Hematopoietic multipotent progenitor cell (in vitro differentiated cells): ENCODE measurements at regions not wholly inside any gene's neighbourhood (a gene's known extent, or its start where the extent isn't known, plus 50 kb on each side); places are given as distances from the start of the nearest gene placed in this dataset.

Experiments used
- DNase-seq, 3 donors: peaks; one replicate each; pipeline ENCODE4 v3.0.0-alpha.2; 2011 to 2015; ENCODE audit warnings: low read depth in 2 of 3, low spot score in 2 of 3

- DNase-seq, result no peak
Observed at GRCh38 chr19:31633014-31633413, 283.8 kb upstream of the TSHZ3 start.

- DNase-seq, result no peak
Observed at GRCh38 chr19:31639306-31639705, 290.1 kb upstream of the TSHZ3 start.

GRCh38 chr19:31641591-31641990 lies 292.4 kb upstream of the TSHZ3 start:
- no peak for DNase-seq

- DNase-seq, result no peak
Observed at GRCh38 chr19:31648347-31648746, 299.1 kb upstream of the TSHZ3 start.

GRCh38 chr19:31656507-31656906 lies 307.3 kb upstream of the TSHZ3 start:
- DNase-seq, result no peak

- DNase-seq, result no peak
Observed at GRCh38 chr19:31658993-31659896, 310.0 kb upstream of the TSHZ3 start.

GRCh38 chr19:31659897-31660210 lies 310.6 kb upstream of the TSHZ3 start:
- no peak for DNase-seq

GRCh38 chr19:31664096-31664495 lies 314.9 kb upstream of the TSHZ3 start:
- no peak for DNase-seq

GRCh38 chr19:31664997-31665396 lies 315.8 kb upstream of the TSHZ3 start:
- no peak for DNase-seq

- no peak for DNase-seq
Observed at GRCh38 chr19:31666126-31666525, 316.9 kb upstream of the TSHZ3 start.

- no peak for DNase-seq
Observed at GRCh38 chr19:31667106-31667505, 317.9 kb upstream of the TSHZ3 start.

- DNase-seq, result no peak
Observed at GRCh38 chr19:31668921-31669320, 319.7 kb upstream of the TSHZ3 start.

GRCh38 chr19:31670931-31671330 lies 321.7 kb upstream of the TSHZ3 start:
- DNase-seq, result no peak

GRCh38 chr19:31671411-31672035 lies 322.3 kb upstream of the TSHZ3 start:
- DNase-seq, result no peak

GRCh38 chr19:31674503-31675192 lies 325.4 kb upstream of the TSHZ3 start:
- DNase-seq, result no peak

GRCh38 chr19:31675193-31675913 lies 326.1 kb upstream of the TSHZ3 start:
- no peak for DNase-seq

- peak in 2 of 3 donors; percentile 8 to 37 for DNase-seq
Observed at GRCh38 chr19:31676271-31677004, 327.2 kb upstream of the TSHZ3 start.

- no peak for DNase-seq
Observed at GRCh38 chr19:31678421-31678820, 329.2 kb upstream of the TSHZ3 start.

- no peak for DNase-seq
Observed at GRCh38 chr19:31681121-31681520, 331.9 kb upstream of the TSHZ3 start.

GRCh38 chr19:31693131-31693932 lies 344.1 kb upstream of the TSHZ3 start:
- DNase-seq, result no peak
